Pancreas (tissue), 10 donors: ENCODE measurements at regions not wholly inside any gene's neighbourhood (a gene's known extent, or its start where the extent isn't known, plus 50 kb on each side); places are given as distances from the start of the nearest gene placed in this dataset.

Source experiments
- ATAC-seq, 4 donors: fragments of 200-7000 bp; cut with Tn5 transposase; one replicate each; pipeline versions ENCODE4 v1.8.0 to v1.9.1; 2020; ENCODE audit warnings: mild to moderate bottlenecking in 4 of 4, moderate library complexity in 4 of 4
- DNase-seq, 6 donors: peaks; one replicate each; pipeline ENCODE4 v3.0.0-alpha.2; 2020
- FAIRE-seq: peaks from 2 replicates; lab custom pipeline; 2012; peaks lifted over from hg19 to GRCh38; lab: Jason Lieb, UNC
- H3K27ac ChIP-seq, 4 donors: fragments of 200-600 bp; sonication (generic); 1 replicate in 3 of 4; 2 replicates in 1 of 4; pipeline versions ENCODE4 v1.5.0 to v1.8.0; 2020
- H3K27me3 ChIP-seq, 4 donors: fragments of 200-600 bp; one replicate each; pipeline ENCODE4 v1.8.0; 2021
- H3K36me3 ChIP-seq, 3 donors: fragments of 200-600 bp; sonication (generic) in 1 of 3; one replicate each; pipeline versions ENCODE4 v1.5.0 to v1.8.0; 2020 to 2021
- H3K4me1 ChIP-seq, 3 donors: fragments of 200-600 bp; one replicate each; pipeline ENCODE4 v1.8.0; 2021
- H3K4me3 ChIP-seq, 4 donors: fragments of 200-600 bp; sonication (generic) in 2 of 4; one replicate each; pipeline versions ENCODE4 v1.5.0 to v1.8.0; 2020 to 2021
- H3K9me3 ChIP-seq, 4 donors: fragments of 200-600 bp; one replicate each; pipeline ENCODE4 v1.8.0; 2021
- CTCF ChIP-seq, 4 donors: fragments of 200-600 bp; sonication (generic) in 3 of 4; IDR thresholded peaks; one replicate each; pipeline versions ENCODE4 v1.5.0 to v1.8.0; 2021; ENCODE audit warnings: antibody characterized with exemption in 4 of 4
- WGBS, 2 donors: extraction: QIAGEN DNeasy Blood & Tissue Kit; methylation state at CpG; one replicate each; pipeline ENCODE4 v1.1.7; 2013; 5-methylcytosine and 5-hydroxymethylcytosine counted together
- intact Hi-C, 3 donors: fragments of 100-400 bp; cut with DNase I; formaldehyde crosslinking; loops; one replicate each; pipeline versions ENCODE4 v1.11.1 to v1.14.2; 2022
- donor health status: healthy with polysubstance abuse.
- donor health status: DM: no; HTN: no; CAD: no; lungs with moderate emphysema.
- donor health status: DM: no; HTN: no; CAD: no.
- donor health status: control.
- donor health status: control.
- donor health status: Bipolar disorder and iron deficiency.
- donor health status: DM: yes; HTN: yes; CAD: no.
- donor health status: DM: no; HTN: no; CAD: no.
- donor health status: DM: no; HTN: no; CAD: no.
- donor health status: DM: yes; HTN: yes; CAD: no.

DNA sequence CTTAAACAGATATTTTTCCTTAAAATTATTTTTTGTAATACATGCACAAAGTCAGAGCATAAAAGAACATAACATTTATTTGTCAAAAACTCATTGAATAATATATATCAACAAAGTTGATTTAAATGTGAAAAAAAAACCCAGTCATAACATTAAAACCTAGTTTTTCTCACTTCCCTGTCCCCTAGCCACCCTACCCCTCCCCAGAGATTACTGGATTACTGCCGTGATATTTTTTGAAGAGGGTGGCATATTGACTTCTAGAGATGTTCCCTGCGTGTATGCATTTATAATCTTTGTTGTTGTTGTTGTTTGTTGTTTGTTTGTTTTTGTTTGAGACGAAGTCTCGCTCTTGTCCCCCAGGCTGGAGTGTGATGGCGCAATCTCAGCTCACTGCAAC, 52.4 kb upstream of the ARMC2 start:
- H3K4me3 ChIP-seq: no peak overlapping the region
- intact Hi-C loops: no loop called here
- no peaks in the 10 kb centered on the region for H3K27me3 ChIP-seq
- TF ChIP-seq CTCF (IDR thresholded peaks at IDR 0.05): no peak
- no peak overlapping the region for H3K27ac ChIP-seq
- WGBS, 2 donors: 73 to 80% methylated on average over 5 of the region's 5 CpGs
- H3K9me3 ChIP-seq: no peaks in the 10 kb centered on the region
- no peak for DNase-seq
- no peak for ATAC-seq
- peaks cover 33 to 40% (median 39%) of the 10 kb centered on the region in 3 donors for H3K4me1 ChIP-seq
- FAIRE-seq: no peak
- no peaks in the 10 kb centered on the region for H3K36me3 ChIP-seq

- FAIRE-seq (no peak), DNase-seq (no peak), ATAC-seq (peak in 2 of 4 donors; percentile 2 to 12)
- TF ChIP-seq CTCF (IDR thresholded peaks at IDR 0.05): no peak
- no peaks in the 10 kb centered on the region for H3K36me3 ChIP-seq
- H3K4me3 ChIP-seq: no peak overlapping the region
- intact Hi-C loops: no loop called here
- H3K4me1 ChIP-seq: peaks cover 33 to 40% (median 39%) of the 10 kb centered on the region in 3 donors
- peak overlapping the region in 1 of 4 donors; percentile 27 for H3K27ac ChIP-seq
- 22 to 25% methylated on average over 3 of the region's 3 CpGs for WGBS, 2 donors
- H3K9me3 ChIP-seq: no peaks in the 10 kb centered on the region
- H3K27me3 ChIP-seq: no peaks in the 10 kb centered on the region
These were observed 51.3 kb upstream of the ARMC2 start for GRCh38 chr6:108796875-108797274.

GRCh38 chr6:108797951-108798669, 50.1 kb upstream of the ARMC2 start:
- ATAC-seq: peak; percentile 45 to 58 (median 50)
- TF ChIP-seq CTCF (IDR thresholded peaks at IDR 0.05): no peak
- no peaks in the 10 kb centered on the region for H3K36me3 ChIP-seq
- H3K9me3 ChIP-seq: no peaks in the 10 kb centered on the region
- FAIRE-seq: no peak
- H3K27ac ChIP-seq: peak overlapping the region in 3 of 4 donors; percentile 13 to 56 (median 55)
- H3K27me3 ChIP-seq: no peaks in the 10 kb centered on the region
- intact Hi-C loops: no loop called here
- WGBS, 2 donors: 19 to 31% methylated on average over 11 of the region's 11 CpGs
- peaks cover 33 to 40% (median 37%) of the 10 kb centered on the region in 3 donors for H3K4me1 ChIP-seq
- DNase-seq: no peak
- no peak overlapping the region for H3K4me3 ChIP-seq
